ENCODE measurements at regions not wholly inside any gene's neighbourhood (a gene's known extent, or its start where the extent isn't known, plus 50 kb on each side); places are given as distances from the start of the nearest gene placed in this dataset.

- H3K79me2 ChIP-seq (ENCODE audit: insufficient read depth, low read length): no peaks in the 10 kb centered on the region
- CTCF ChIA-PET: no interaction called here
- peaks cover 0 to 17% of the 10 kb centered on the region in 2 experiments; a peak in 2 of 4 replicates for H3K4me1 ChIP-seq (ENCODE audit: control insufficient read depth in 1 of 2, insufficient read depth in 2 of 2, low read length in 2 of 2)
- no peak for TF ChIP-seq YY1 (IDR thresholded peaks at IDR 0.05; ENCODE audit: extremely low read depth, insufficient replicate concordance, low read depth, low read length)
- TF ChIP-seq CTCF (IDR thresholded peaks at IDR 0.05 in 2 of 3, conservative IDR thresholded peaks at IDR 0.05 in 1 of 3; ENCODE audit: borderline replicate concordance in 1 of 3, insufficient read depth in 1 of 3, low read depth in 2 of 3, low read length in 2 of 3): peak in 2 of 3 experiments; percentile 33 to 35; a peak in 2 of 6 replicates
- no peak overlapping the region for H3K4me2 ChIP-seq (ENCODE audit: low read length)
- no TSS peak for BruUV-seq (replicated peaks)
- RAD21 ChIA-PET (ENCODE audit: low non-redundant PET in 1 of 2, low total read pairs in 2 of 2, uncharacterized antibody in 2 of 2, unreplicated experiment in 2 of 2): no interaction called here
- no peaks in the 10 kb centered on the region for H4K20me1 ChIP-seq (ENCODE audit: insufficient read depth)
- H3K4me3 ChIP-seq (replicated peaks in 1 of 2; ENCODE audit: low read depth in 1 of 2, low read length in 2 of 2): no peak overlapping the region
- ATAC-seq (no peak), DNase-seq (ENCODE audit: low read depth, low spot score) (no peak)
- no peak overlapping the region for H3K9ac ChIP-seq (ENCODE audit: low read length)
- H3K9me2 ChIP-seq (ENCODE audit: insufficient read depth): no peaks in the 10 kb centered on the region
- H3K27me3 ChIP-seq (ENCODE audit: insufficient read depth, low read length): no peaks in the 10 kb centered on the region; the same call in 1 of the 2 replicates
- no peak overlapping the region for H2AFZ ChIP-seq (ENCODE audit: low read depth, low read length, poor library complexity, severe bottlenecking)
- H3K9me3 ChIP-seq (ENCODE audit: control insufficient read depth in 1 of 2, insufficient read depth in 1 of 2, low read depth in 1 of 2, low read length in 2 of 2): no peaks in the 10 kb centered on the region
- POLR2A ChIA-PET: no interaction called here
- H3K36me3 ChIP-seq (ENCODE audit: control insufficient read depth in 1 of 2, insufficient read depth in 2 of 2, low read length in 2 of 2): no peaks in the 10 kb centered on the region
- intact Hi-C loops (cut with micrococcal nuclease): loop anchor here (10.0 kb wide), 1 partner anchor 187 kb away; no protein-coding TSS in a partner anchor
- no peak overlapping the region for H3K27ac ChIP-seq (ENCODE audit: low read depth, low read length)
These were observed 110.3 kb downstream of the KCNF1 start for GRCh38 chr2:11022064-11022463.

- Histone ChIP-seq H3K27me3 (ENCODE audit: insufficient read depth, low read length) (no peaks in the 10 kb centered on the region), H3K9me3 (ENCODE audit: control insufficient read depth in 1 of 2, insufficient read depth in 1 of 2, low read depth in 1 of 2, low read length in 2 of 2) (no peaks in the 10 kb centered on the region), H3K27ac (ENCODE audit: low read depth, low read length) (no peak overlapping the region), H3K4me2 (ENCODE audit: low read length) (peak overlapping the region; percentile 24), H2AFZ (ENCODE audit: low read depth, low read length, poor library complexity, severe bottlenecking) (no peak overlapping the region), H3K4me3 (replicated peaks in 1 of 2; ENCODE audit: low read depth in 1 of 2, low read length in 2 of 2) (no peak overlapping the region), H3K4me1 (ENCODE audit: control insufficient read depth in 1 of 2, insufficient read depth in 2 of 2, low read length in 2 of 2) (peaks cover 0 to 17% of the 10 kb centered on the region in 2 experiments; a peak in 2 of 4 replicates), H3K9ac (ENCODE audit: low read length) (no peak overlapping the region), H3K36me3 (ENCODE audit: control insufficient read depth in 1 of 2, insufficient read depth in 2 of 2, low read length in 2 of 2) (no peaks in the 10 kb centered on the region), H3K79me2 (ENCODE audit: insufficient read depth, low read length) (no peaks in the 10 kb centered on the region), H3K9me2 (ENCODE audit: insufficient read depth) (no peaks in the 10 kb centered on the region), H4K20me1 (ENCODE audit: insufficient read depth) (no peaks in the 10 kb centered on the region)
- RAD21 ChIA-PET (ENCODE audit: low non-redundant PET in 1 of 2, low total read pairs in 2 of 2, uncharacterized antibody in 2 of 2, unreplicated experiment in 2 of 2): no interaction called here
- BruUV-seq (replicated peaks): no TSS peak
- POLR2A ChIA-PET: no interaction called here
- intact Hi-C loops (cut with micrococcal nuclease): loop anchor here (10.0 kb wide), 1 partner anchor 188 kb away; no protein-coding TSS in a partner anchor
- CTCF ChIA-PET: no interaction called here
- peak; percentile 41 for DNase-seq (ENCODE audit: low read depth, low spot score)
- peak; percentile 81 for ATAC-seq
- TF ChIP-seq CTCF (IDR thresholded peaks at IDR 0.05 in 2 of 3, conservative IDR thresholded peaks at IDR 0.05 in 1 of 3; ENCODE audit: borderline replicate concordance in 1 of 3, insufficient read depth in 1 of 3, low read depth in 2 of 3, low read length in 2 of 3) (no peak), ZNF274 (IDR thresholded peaks at IDR 0.05; ENCODE audit: low read depth, low read length) (no peak), TCF7L2 (IDR thresholded peaks at IDR 0.05; ENCODE audit: borderline replicate concordance, extremely low read depth, insufficient read depth, insufficient read length) (no peak), SP1 (IDR thresholded peaks at IDR 0.05; ENCODE audit: low read depth) (peak; percentile 40; the same call in 1 of the 2 replicates), SRF (IDR thresholded peaks at IDR 0.05; ENCODE audit: low read depth) (no peak), EGR1 (IDR thresholded peaks at IDR 0.05; ENCODE audit: low read depth) (no peak), POLR2A (IDR thresholded peaks at IDR 0.05; ENCODE audit: borderline replicate concordance, extremely low read depth, insufficient read depth, insufficient read length) (no peak), EZH2 (IDR thresholded peaks at IDR 0.05) (no peak)
- TF ChIP-seq, protein P1, sequence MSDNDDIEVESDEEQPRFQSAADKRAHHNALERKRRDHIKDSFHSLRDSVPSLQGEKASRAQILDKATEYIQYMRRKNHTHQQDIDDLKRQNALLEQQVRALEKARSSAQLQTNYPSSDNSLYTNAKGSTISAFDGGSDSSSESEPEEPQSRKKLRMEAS (IDR thresholded peaks at IDR 0.05): peak; percentile 88; the same call in 1 of the 2 replicates
- TF ChIP-seq, protein P2, sequence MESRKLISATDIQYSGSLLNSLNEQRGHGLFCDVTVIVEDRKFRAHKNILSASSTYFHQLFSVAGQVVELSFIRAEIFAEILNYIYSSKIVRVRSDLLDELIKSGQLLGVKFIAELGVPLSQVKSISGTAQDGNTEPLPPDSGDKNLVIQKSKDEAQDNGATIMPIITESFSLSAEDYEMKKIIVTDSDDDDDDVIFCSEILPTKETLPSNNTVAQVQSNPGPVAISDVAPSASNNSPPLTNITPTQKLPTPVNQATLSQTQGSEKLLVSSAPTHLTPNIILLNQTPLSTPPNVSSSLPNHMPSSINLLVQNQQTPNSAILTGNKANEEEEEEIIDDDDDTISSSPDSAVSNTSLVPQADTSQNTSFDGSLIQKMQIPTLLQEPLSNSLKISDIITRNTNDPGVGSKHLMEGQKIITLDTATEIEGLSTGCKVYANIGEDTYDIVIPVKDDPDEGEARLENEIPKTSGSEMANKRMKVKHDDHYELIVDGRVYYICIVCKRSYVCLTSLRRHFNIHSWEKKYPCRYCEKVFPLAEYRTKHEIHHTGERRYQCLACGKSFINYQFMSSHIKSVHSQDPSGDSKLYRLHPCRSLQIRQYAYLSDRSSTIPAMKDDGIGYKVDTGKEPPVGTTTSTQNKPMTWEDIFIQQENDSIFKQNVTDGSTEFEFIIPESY (IDR thresholded peaks at IDR 0.05; ENCODE audit: extremely low read depth, insufficient replicate concordance, low read length): no peak
These were observed 111.0 kb downstream of the KCNF1 start for GRCh38 chr2:11022591-11023273.
